GM23338 (cell line): ENCODE measurements at regions not wholly inside any gene's neighbourhood (a gene's known extent, or its start where the extent isn't known, plus 50 kb on each side); places are given as distances from the start of the nearest gene placed in this dataset.

Experiments used
- ATAC-seq: fragments of 200-7000 bp; cut with Tn5 transposase; 3 replicates; pipeline ENCODE4 v1.9.1; 2020
- DNase-seq: peaks from one replicate; pipeline ENCODE4 v3.0.0-alpha.2; 2015; ENCODE audit warnings: low spot score
- H2AFZ ChIP-seq: fragments of 200-600 bp; sonication (generic); 2 replicates; pipeline ENCODE4 v1.8.0; 2016; ENCODE audit warnings: antibody characterized with exemption, mild to moderate bottlenecking, moderate library complexity
- H3F3A ChIP-seq: fragments of 200-600 bp; sonication (generic); replicated peaks from 2 replicates; pipeline ENCODE4 v1.8.0; 2017; ENCODE audit warnings: antibody characterized with exemption, mixed run types, low read depth
- H3K27ac ChIP-seq: fragments of 200-600 bp; sonication (generic); 2 replicates; pipeline ENCODE4 v1.6.1; 2016; ENCODE audit warnings: low read depth
- H3K27me3 ChIP-seq: fragments of 200-600 bp; sonication (generic); 2 replicates; pipeline ENCODE4 v1.8.0; 2016; ENCODE audit warnings: mild to moderate bottlenecking, mixed run types, moderate library complexity; ENCODE audit not compliant: insufficient read depth
- H3K36me3 ChIP-seq: fragments of 200-600 bp; sonication (generic); 2 replicates; pipeline ENCODE4 v1.8.0; 2016; ENCODE audit warnings: mild to moderate bottlenecking; ENCODE audit not compliant: insufficient read depth
- H3K4me1 ChIP-seq: fragments of 200-600 bp; sonication (generic); 2 replicates; pipeline ENCODE4 v1.8.0; 2016; ENCODE audit warnings: mild to moderate bottlenecking, moderate library complexity; ENCODE audit not compliant: insufficient read depth
- H3K4me2 ChIP-seq: fragments of 200-600 bp; sonication (generic); 2 replicates; pipeline ENCODE4 v1.7.1; 2017; ENCODE audit warnings: mixed run types
- H3K4me3 ChIP-seq: fragments of 200-600 bp; sonication (generic); 2 replicates; pipeline ENCODE4 v1.6.1; 2016; ENCODE audit warnings: mixed run types
- H3K79me2 ChIP-seq: fragments of 200-600 bp; sonication (generic); replicated peaks from 2 replicates; pipeline ENCODE4 v1.8.0; 2017; ENCODE audit warnings: mild to moderate bottlenecking; ENCODE audit not compliant: insufficient read depth
- H3K9me2 ChIP-seq: fragments of 200-600 bp; sonication (generic); 2 replicates; pipeline ENCODE4 v1.8.0; 2017; ENCODE audit not compliant: insufficient read depth
- H4K20me1 ChIP-seq: fragments of 200-600 bp; sonication (generic); replicated peaks from 2 replicates; pipeline ENCODE4 v1.8.0; 2017; ENCODE audit warnings: mild to moderate bottlenecking; ENCODE audit not compliant: insufficient read depth
- H3K27ac Mint-ChIP-seq: 2 replicates; pipeline ENCODE4 v1.8.0; 2020; ENCODE audit warnings: inconsistent platforms, mild to moderate bottlenecking, moderate library complexity, mixed read lengths
- H3K27me3 Mint-ChIP-seq: 3 replicates; pipeline ENCODE4 v1.8.0; 2022; ENCODE audit warnings: low read depth, mild to moderate bottlenecking, moderate library complexity, mixed read lengths, inconsistent platforms; ENCODE audit not compliant: insufficient read depth, poor library complexity
- H3K36me3 Mint-ChIP-seq: 3 replicates; pipeline ENCODE4 v1.8.0; 2021; ENCODE audit warnings: low read depth, mild to moderate bottlenecking, inconsistent platforms, moderate library complexity, mixed read lengths
- H3K4me1 Mint-ChIP-seq: 3 replicates; pipeline ENCODE4 v1.8.0; 2020; ENCODE audit warnings: mild to moderate bottlenecking, inconsistent platforms, mixed read lengths
- H3K4me3 Mint-ChIP-seq: 3 replicates; pipeline ENCODE4 v1.8.0; 2021; ENCODE audit warnings: moderate library complexity, mild to moderate bottlenecking, inconsistent platforms, mixed read lengths
- H3K9me3 Mint-ChIP-seq: 3 replicates; pipeline ENCODE4 v1.8.0; 2020; ENCODE audit warnings: moderate library complexity, mild to moderate bottlenecking, inconsistent platforms, mixed read lengths
- REST ChIP-seq: IDR thresholded peaks from one replicate; pipeline ENCODE4 v1.6.1; 2018; ENCODE audit warnings: antibody characterized with exemption; ENCODE audit not compliant: unreplicated experiment
- ZNF462 ChIP-seq: fragments of 250-450 bp; sonication (Bioruptor Pico); IDR thresholded peaks from 2 replicates; pipeline ENCODE4 v1.5.0; 2020; ENCODE audit warnings: mild to moderate bottlenecking, moderate library complexity

GRCh38 chr4:160044693-160045092, 941.8 kb downstream of the RAPGEF2 start:
- Histone ChIP-seq H3K79me2 (no peaks in the 10 kb centered on the region), H3K27ac (no peak overlapping the region), H3F3A (no peaks in the 10 kb centered on the region), H3K4me2 (no peak overlapping the region), H2AFZ (no peak overlapping the region), H3K27me3 (no peaks in the 10 kb centered on the region), H3K4me1 (no peaks in the 10 kb centered on the region), H3K9me2 (peaks cover 13% of the 10 kb centered on the region; the same call in 1 of the 2 replicates), H4K20me1 (no peaks in the 10 kb centered on the region), H3K36me3 (no peaks in the 10 kb centered on the region), H3K4me3 (no peak overlapping the region)
- no peak overlapping the region for H3K27ac Mint-ChIP-seq
- H3K36me3 Mint-ChIP-seq, result peaks cover 15% of the 10 kb centered on the region
- TF ChIP-seq REST (no peak), ZNF462 (CRISPR knock-in tag) (no peak)
- no peak for DNase-seq
- no peaks in the 10 kb centered on the region for H3K27me3 Mint-ChIP-seq
- no peak overlapping the region for H3K4me3 Mint-ChIP-seq
- ATAC-seq, result no peak
- H3K9me3 Mint-ChIP-seq, result peaks cover 20% of the 10 kb centered on the region
- peaks cover 3% of the 10 kb centered on the region; the same call in 1 of the 3 replicates for H3K4me1 Mint-ChIP-seq
